ENCODE measurements at regions not wholly inside any gene's neighbourhood (a gene's known extent, or its start where the extent isn't known, plus 50 kb on each side); places are given as distances from the start of the nearest gene placed in this dataset.

DNA sequence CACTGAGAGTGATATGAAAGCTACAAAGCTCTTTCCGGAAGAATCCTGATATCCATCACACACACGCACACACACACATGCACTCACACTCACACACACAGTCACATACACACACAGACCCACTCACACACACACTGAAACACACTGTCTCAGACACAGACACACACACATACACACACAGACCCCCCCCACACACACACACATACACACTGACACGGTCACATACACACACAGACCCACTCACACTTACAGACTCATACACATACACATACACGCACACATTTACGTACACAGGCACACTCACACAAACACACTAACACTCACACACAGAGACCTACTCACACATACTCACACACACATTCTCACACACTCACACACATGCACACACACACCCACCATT lies 58.6 kb downstream of the LIG4 start:
- no peak for DNase-seq (ENCODE audit: low read depth in 2 of 2)

DNA sequence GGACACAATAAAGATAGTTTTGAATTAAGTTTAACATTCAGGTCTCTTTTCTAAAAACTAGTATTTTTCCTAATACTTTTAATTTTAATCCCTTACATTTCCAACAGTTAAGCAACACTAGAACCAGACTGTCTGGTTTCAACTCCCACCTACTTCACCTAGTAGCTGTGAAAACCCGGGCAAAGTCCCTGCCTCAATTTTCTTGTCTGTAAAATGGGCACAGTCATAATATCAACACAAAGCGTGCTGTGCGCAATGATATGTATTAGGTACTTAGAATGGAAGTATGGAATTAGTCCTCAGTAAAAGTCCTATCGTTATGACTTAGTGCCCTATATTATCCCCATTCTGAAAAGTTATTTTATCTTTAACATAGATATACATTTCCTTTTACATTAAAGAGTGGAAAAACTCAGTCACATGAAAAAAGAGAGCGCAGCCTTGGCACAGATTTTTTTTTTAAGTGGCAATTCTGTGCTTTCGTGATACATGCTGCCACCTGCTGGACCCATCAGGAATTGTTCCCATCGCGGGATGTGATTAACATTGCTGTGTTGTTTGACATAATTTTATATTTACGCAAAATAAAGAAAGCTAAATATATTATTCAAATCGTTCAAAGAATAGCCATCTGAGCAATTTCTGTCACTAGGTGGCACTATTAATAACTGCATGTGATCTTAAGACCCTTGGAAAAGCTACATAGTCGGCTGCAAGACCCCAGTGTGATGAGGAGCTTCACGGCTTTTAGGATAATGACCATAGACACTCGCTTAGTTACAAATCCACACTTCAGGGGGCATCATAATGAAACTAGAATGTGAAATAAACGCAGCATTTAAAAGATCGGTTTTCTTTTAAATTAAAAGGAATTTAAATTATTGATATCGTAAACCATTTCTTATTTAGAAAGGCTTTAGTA lies 59.9 kb downstream of the LIG4 start:
- DNase-seq (ENCODE audit: low read depth in 2 of 2) = peak; percentile 11 to 32

DNA sequence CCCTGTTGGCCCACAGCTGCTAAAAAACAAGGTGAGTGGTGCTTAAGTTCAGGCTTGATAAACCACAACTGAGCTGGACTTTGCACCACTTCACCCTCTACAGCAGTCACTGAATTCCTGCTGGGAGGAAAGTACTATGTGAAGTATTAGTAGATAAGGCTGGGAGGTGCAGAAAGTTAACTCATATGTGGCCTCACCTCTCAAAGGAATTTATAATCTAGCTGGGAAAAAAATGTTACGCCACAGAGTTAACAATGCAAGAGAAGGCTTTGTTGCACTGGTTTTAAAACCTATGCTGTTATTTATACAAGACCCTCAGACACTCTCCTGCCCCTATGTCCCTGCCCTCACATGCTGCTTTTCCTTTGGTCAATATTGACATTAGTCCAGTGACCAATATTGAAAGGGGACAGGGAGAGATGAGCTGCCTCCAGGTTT lies 60.9 kb downstream of the LIG4 start:
- DNase-seq (ENCODE audit: low read depth in 2 of 2) = no peak

DNA sequence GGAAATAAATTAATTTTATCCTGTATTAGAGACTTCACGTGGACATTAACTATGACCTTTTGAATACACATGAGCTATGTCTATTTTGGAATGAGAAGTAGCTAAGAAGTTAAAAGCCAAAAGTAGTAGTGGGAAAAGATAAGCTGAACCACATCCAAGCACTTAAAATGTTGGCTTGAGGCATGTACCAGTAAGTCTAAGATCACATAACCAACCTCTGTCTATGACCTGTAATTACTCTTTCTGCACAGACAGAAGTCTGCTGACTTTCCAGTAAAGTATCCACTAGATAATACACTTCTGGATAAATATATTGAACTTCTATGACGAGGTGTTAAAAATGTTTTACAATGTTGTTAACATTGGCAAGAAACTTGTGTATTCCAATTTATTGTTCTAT lies 68.7 kb downstream of the LIG4 start:
- no peak for DNase-seq (ENCODE audit: low read depth in 2 of 2)

DNA sequence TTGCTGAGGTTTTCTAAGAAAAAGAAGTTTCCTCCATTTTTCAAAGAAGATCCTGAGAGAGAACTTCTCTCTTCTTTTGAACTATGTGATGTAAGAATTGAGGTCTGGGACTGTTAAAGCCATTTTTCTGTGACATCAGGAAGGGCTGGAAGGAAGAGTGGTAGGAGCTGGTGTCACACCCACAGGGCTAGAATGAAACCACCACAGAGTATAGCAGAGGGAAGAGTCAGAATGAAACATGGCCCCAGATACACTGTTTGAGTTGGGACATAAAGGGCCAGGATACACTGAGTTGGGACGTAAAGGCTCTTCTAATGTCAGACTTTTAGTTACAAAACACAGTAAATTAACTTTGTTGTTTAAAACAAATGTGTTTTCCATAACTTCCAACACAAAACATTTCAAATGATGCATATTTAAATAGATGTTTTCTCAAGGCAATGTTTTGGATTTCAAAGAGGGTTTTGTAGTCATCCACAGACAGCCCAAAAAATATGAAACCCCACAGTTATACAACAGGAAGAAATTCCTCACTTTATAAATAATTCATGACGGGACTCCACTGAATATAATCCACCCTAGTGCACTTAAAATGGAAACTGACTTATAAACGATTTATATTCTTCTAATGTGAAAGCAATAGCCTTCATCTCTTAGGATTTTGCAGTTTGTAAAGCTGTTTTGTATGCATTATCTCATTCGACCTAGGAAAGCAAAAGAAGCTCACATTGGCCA lies 72.5 kb downstream of the LIG4 start:
- no peak for DNase-seq (ENCODE audit: low read depth in 2 of 2)

DNA sequence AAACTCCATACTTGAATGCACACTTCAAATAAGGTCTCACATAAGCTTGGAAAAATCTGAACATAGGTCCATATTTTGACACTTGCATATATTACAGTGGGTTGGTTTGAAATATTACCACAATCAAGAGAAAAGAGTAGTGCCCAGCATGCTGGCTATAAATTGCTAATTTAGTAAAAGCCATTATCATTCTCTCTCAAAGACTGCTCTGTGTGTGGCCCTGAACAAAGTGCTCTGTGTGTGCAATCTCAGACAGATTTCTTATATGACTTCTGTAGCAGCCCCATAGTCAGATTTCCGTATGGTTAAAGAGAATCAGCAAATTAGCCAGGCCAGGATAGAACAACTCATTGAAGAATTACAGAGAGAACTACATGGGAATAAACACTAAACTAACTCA lies 78.2 kb downstream of the LIG4 start:
- no peak for DNase-seq (ENCODE audit: low read depth in 2 of 2)

DNA sequence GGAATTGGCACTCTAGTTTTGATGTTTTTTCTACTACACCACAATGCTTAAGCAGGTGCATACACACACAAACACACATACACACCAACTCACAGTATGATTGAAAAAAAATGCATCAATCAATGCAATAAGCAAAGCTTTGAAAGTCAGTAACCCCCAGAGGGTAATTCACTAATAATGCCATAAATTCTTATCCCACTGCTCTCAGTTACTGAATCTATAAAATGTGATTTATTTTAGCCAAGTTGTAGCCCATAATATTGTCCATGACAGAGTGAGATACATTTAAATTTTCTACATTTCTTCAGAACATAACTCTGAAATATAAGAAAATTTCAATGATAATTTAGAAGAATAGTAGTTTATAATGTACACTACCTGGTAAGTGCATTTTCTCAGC lies 87.9 kb downstream of the LIG4 start:
- DNase-seq (ENCODE audit: low read depth in 2 of 2) = no peak

DNA sequence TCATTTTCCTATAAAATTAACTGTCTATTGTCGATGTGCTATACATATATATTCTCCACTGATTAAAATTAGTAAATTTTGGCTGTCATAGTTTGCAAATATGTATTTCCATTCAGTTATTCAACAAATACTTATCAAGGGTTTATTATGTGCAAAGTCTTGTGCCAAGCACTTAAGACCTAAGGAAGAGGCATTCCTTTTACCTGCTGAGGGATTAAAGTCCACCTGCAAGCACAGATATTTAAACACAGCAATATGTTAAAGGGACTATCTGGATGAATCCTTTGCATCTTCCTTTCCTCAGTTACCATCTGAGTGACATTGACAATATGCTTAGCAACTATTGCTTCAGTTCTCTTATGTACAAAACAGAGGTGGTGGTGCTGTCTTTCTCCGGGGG lies 89.3 kb downstream of the LIG4 start:
- DNase-seq (ENCODE audit: low read depth in 2 of 2) = no peak

DNA sequence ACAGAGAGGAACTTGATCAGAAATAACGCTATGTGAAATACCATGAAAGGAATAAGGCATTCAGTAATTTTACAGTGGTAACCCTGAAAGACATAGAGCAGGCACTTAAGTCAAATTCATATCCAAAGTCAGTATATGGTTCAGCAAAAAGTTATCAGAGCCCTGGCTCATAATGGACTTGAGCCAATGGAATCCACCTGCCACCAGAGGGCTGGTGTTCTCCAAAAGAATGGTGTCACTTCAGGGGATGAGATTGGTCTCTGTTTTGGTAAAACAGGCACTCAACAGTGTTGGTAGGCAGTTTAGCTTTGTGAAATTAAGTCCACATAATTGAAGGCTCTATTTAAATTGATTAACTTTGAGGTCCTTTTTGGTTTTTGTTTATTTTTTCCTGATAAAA lies 93.9 kb downstream of the LIG4 start:
- DNase-seq (ENCODE audit: low read depth in 2 of 2) = no peak

DNA sequence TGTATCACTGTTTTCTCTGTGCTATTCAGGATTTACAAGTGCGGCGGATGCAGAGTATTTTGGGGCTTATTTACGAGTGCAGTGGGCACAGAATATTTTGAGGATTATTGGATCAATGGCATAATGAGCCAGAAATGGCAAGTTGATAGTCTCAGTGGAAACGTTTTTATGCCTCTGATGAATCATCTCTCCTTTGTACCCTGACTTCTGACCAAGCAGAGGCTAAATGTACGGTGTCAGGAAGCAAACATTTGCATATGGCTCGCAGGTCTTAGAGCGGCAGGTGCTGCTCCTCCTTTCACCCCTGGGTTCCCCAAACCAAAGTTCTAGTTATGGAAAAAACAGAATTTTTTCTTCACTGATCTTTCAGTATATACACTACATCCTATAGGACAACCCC lies 94.5 kb downstream of the LIG4 start:
- no peak for DNase-seq (ENCODE audit: low read depth in 2 of 2)

DNA sequence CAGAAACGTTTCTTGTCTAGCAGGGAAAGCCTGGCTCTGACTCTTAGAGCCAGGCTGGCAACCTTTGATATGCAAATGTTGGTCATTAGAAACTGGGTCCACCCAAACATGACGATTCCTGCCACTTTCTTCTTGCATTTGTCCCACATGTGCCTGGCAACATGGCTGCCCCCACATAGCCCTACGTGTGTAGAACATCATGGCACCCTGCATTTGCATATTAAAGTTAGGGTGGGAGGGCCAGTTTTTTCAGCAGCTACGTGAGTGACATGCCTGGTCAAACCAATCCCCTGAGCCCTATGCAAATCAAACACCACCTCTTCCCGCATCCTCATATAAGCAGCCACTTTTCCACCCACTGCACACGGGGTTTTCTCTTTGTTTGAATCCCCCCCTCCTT lies 95.0 kb downstream of the LIG4 start:
- no peak for DNase-seq (ENCODE audit: low read depth in 2 of 2)

DNA sequence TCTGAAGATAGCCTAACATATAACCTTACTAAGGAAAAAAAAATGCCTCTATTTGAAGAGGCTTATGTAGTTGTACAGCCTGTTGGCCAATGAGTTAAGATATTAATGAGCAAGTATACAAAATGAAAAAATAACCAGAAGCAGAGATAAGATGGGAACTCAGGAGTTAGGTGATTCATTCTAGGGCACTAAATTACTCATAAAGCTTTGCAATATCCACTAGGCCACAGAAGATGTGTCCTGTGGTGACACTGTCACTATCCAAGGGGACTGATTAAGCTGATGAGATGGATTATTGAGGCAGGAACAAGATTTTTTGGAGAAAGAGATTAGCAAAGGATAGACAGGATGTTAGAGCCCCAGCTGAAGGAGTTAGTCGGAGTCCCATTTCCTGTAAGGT lies 99.6 kb downstream of the LIG4 start:
- no peak for DNase-seq (ENCODE audit: low read depth in 2 of 2)

DNA sequence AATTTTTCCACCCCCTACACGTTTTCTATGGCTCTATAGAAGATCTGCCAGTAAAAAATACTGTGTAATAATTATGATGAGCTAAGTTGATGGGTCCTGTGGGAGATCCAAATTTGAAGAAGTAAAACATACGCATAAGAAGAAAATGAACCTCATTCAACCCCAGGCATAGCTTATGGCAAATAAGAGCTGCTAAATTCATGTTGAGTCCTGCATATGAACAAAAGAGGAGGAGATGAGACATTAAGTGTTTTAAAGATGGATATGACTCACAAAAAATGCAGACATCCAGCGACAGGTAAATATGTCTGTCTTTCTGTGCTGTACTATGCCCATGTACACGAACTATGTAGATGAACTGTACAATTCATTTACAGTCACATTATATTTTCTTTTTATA lies 101.9 kb downstream of the LIG4 start:
- DNase-seq (ENCODE audit: low read depth in 2 of 2) = no peak

DNA sequence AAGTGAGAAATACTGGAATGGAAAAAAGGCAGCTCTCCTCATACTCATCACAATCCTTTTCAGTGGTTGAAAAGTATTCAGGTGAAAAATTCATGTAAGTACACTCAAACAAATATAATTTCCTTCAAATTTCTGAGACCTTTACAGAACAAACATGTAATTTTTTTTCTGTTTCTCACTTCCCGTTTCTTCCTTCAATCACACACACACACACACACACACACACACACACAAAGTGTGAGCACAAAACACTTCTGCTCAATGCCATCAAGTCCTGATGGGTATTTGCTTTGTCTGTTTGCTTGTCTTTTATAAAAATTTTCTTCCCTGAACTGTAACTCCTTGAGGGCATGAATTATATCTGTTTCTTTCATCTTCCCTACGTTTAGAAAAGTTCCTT lies 110.6 kb downstream of the LIG4 start:
- no peak for DNase-seq (ENCODE audit: low read depth in 2 of 2)

DNA sequence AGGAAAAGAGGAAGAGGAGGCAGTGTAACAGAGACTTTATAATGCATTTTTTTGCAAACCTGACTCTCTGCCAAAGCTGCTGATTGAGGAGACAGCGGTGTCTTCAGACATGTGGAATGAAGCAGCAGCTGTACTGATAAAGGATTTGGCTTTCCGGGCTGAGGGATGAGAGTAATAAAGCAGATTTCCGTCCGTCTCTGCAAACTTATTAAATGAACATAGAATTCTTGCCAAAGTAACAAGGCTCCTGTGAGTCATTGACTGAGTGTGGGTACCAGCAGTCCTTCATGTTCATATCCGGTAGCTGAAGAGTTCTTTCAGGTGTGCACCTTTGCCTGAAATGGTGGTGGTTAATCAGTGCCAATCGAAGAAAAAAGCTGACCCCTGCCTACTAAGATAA lies 112.6 kb downstream of the LIG4 start:
- DNase-seq (ENCODE audit: low read depth in 2 of 2) = no peak

DNA sequence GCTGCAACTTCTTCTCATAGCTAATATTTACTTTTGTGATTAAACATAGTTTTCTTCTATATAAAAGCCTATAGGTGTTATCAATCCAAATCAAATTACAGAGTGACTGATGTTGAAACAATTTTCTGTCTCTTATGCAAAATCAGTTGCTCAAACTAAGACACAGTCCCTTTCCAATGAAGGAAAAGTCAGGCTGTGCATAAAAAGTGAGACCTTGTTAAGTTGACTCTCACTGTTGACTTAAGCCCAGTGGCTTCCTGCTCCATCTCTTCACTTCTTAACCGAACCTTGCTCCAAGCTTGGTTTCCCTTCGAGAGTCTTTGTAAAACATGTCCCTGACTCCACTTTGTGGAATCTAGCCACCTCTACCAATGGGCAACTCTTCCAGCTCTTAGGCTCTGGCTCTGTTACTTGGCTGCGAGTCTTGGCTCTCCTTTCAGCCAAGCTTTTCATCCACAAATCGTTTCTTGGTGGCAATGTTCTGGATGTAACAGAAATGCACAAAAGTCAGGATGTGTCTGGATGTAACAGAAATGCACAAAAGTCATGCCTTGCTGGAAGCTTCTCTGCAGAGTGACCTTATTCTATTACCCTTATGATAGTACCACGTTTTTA lies 118.9 kb downstream of the LIG4 start:
- no peak for DNase-seq (ENCODE audit: low read depth in 2 of 2)

DNA sequence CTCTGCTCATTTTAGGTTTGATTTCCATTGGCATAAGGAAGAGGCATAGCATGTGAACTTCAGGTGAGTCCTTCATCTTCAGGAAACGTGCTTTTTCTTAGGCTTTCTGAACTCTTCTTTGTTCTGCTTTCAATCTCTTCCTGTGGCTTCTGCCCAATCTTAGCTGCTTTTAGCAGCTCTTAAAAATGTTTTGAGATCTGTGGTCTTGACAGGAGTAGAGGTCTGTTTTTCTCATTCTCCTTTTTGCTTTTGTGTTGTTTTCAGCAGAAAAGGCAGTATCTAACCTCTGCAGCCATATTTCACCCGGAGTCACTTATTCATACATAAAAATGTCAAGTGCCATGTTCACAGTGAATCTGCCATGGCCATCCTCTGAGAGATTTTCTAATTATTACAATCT lies 120.3 kb downstream of the LIG4 start:
- DNase-seq (ENCODE audit: low read depth in 2 of 2) = no peak

DNA sequence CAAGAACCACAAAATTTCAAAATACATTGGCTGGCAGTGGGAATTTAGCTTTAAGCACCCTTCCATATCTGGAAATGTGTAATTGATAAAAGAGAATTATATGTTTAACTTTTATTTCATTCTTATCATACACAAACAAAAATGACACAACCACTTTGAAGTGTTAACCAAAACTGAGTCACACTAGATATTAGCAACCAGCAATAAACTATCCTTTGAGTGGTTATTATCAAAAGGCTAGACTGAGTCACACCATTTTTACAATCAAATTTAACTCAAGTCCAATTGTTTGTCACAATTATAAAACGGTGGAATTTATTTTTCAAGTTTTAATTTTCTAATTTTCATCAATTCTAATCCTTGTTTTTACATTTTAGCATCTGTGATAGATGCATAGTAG lies 121.7 kb downstream of the LIG4 start:
- DNase-seq (ENCODE audit: low read depth in 2 of 2) = no peak

DNA sequence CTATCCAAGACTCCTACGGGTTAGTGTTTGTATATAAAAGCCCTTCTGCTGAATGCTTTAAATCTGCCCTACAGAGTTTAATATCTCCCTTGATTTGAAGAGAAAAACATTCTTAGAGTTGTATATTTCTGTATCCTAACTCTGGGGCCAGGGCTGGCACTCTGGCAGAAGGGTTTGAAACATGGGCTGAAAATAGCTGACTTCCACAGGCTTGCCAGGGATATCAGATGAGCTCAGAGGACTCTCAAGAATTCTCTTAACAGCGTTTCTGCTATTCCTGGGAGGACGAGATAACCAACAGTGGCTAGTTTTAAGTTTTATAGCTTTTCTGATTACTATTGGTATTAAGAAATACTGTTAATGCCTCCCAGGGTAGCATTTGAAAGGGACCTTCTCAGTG lies 127.5 kb downstream of the LIG4 start:
- DNase-seq (ENCODE audit: low read depth in 2 of 2) = no peak

DNA sequence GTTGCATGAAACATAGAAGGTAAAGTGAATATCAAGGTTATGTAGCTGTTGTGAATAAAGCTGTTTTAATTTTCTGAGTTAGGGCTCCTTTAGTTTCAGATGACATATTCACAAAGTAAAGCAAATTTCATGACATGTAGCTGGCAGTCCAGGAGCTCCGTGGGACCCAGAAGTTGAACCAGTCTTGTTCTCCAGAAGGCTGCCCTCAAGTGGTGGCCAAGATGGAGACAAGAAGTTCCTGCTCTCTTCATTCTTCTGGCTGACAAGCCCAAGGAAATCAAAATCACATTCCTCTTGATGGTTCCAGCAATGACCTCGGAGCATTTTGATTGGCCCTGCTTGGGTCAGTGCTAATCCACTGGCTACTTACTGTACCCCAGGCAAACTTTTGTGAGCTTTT lies 128.7 kb downstream of the LIG4 start:
- no peak for DNase-seq (ENCODE audit: low read depth in 2 of 2)

DNA sequence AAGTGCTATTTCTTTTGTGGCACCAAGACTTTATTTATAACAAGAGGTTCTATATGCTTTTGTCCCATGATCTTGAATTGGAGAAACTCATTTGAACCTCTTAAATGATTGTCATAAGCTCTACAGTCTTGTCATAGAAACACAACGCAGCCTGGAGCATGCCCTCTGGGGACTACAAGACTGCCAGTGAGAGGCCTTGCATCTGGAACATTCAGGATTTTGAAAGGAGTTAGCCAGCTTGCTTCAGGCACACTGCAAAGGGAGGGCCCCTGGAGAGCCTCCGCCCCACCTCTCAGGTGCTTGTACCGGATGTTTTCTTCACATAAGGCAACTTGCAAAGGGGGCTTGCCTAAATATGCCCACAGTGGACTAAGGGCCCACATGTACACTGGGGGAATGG lies 130.5 kb downstream of the LIG4 start:
- DNase-seq (ENCODE audit: low read depth in 2 of 2) = no peak

DNA sequence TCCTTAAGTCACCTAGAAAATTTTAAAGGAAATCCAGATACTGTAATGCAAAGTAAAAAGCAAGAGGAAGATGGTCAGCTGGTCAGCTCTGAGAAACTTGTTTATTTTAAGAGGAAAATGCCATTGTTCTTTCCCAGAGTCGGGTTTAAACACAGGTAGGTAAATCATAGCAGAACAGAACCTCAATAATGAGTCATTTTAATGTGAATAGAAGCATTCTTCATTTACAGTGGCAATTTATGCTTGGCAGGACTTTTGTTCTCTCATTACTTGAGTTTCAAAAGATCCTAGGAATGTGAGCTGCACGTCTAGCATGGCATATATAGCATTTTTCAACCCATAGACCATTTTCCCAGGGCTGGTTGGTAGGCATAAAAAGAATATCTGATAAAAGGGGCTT lies 132.3 kb downstream of the LIG4 start:
- no peak for DNase-seq (ENCODE audit: low read depth in 2 of 2)

DNA sequence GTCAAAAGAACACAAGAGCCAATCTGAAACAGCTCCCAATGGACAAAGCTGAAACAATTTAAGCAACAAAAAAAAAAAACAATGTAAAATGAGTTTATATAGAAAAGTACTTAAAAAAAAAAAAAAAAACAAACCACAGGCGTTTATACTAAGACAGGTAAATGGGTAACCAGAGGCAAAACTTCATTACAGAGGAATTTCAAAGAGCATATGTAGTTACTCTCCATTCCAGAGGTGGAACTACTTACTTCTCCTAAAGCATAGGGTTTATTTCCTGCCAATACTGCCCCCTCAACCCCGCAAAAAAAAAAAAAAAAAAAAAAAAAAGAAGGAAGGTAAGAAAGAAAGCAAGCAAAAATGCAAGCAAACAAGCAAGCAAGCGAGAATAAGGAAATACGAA lies 132.9 kb downstream of the LIG4 start:
- no peak for DNase-seq (ENCODE audit: low read depth in 2 of 2)

Data from stimulated activated CD8-positive, alpha-beta memory T cell treated with anti-CD3 and anti-CD28 coated beads, Interleukin-7, amount 100 ng/mL, for 1 hour (primary cell).